ENCODE measurements at regions not wholly inside any gene's neighbourhood (a gene's known extent, or its start where the extent isn't known, plus 50 kb on each side); places are given as distances from the start of the nearest gene placed in this dataset.

DNA sequence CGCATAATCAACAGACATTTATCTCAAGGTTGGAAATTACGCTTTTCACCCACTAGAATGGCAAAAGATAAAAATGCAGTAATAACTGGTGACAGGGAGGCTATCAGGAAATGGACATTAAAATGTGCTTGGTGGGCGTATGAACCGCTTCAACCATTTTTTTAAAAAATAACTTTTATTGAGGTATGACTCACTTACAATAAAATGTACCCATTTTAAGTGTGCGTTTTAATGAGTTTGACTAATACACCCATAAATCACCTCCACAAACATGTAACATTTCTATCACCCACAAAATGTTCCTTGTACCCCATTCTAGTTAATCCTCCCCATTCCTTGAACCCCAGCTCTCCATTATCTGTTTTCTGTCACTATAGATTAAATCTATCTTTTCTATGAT is 96.8 kb downstream of the IYD start:
- H3K79me1 ChIP-seq (ENCODE audit: low read depth, low read length): no peaks in the 10 kb centered on the region
- H2BK12ac ChIP-seq (ENCODE audit: low read depth, low read length): no peak overlapping the region
- no peak overlapping the region for H2BK120ac ChIP-seq (replicated peaks; ENCODE audit: low read depth, low read length)
- H3K4me2 ChIP-seq (ENCODE audit: insufficient read depth in 1 of 2, low read depth in 2 of 2, low read length in 2 of 2): no peak overlapping the region
- POLR2A ChIA-PET (ENCODE audit: partially characterized antibody): no interaction called here
- H3K9ac ChIP-seq (replicated peaks in 1 of 4; ENCODE audit: extremely low read depth in 1 of 4, low read depth in 3 of 4, low read length in 3 of 4): no peak overlapping the region
- no peaks in the 10 kb centered on the region for H3K36me3 ChIP-seq (ENCODE audit: control insufficient read depth in 2 of 4, insufficient read depth in 4 of 4, low read length in 3 of 4)
- no peak overlapping the region for H3K4me3 ChIP-seq (ENCODE audit: extremely low read depth in 1 of 4, insufficient read depth in 2 of 4, low read depth in 3 of 4, low read length in 4 of 4)
- H2BK20ac ChIP-seq (ENCODE audit: low read length): no peak overlapping the region
- no peaks in the 10 kb centered on the region for H4K20me1 ChIP-seq (replicated peaks in 1 of 2; ENCODE audit: control insufficient read depth in 1 of 2, insufficient read depth in 2 of 2, low read length in 2 of 2)
- H3K9me3 ChIP-seq (ENCODE audit: insufficient read depth in 2 of 2, low read depth in 1 of 2, low read length in 1 of 2): no peaks in the 10 kb centered on the region
- no peak overlapping the region for H3K4ac ChIP-seq (replicated peaks; ENCODE audit: insufficient read length, low read depth, low read length)
- H3K23ac ChIP-seq (ENCODE audit: insufficient read length): no peak overlapping the region
- no peak overlapping the region for H3K18ac ChIP-seq (ENCODE audit: extremely low read depth, low read length)
- CTCF ChIA-PET (ENCODE audit: partially characterized antibody): interaction anchor here (0.6 to 1.2 kb wide), 5 partner anchors 11 to 330 kb away, joined by 3 read pairs; no protein-coding TSS in a partner anchor
- H2AK5ac ChIP-seq (ENCODE audit: low read depth, low read length): no peak overlapping the region
- H3K79me2 ChIP-seq (ENCODE audit: control insufficient read depth in 1 of 2, insufficient read depth in 2 of 2, low read length in 2 of 2): no peaks in the 10 kb centered on the region
- H2BK5ac ChIP-seq (ENCODE audit: low read depth, low read length): no peak overlapping the region
- H3K14ac ChIP-seq (ENCODE audit: insufficient read length): no peak overlapping the region
- no peak overlapping the region for H2BK15ac ChIP-seq (ENCODE audit: low read length)
- no peak overlapping the region for H3K56ac ChIP-seq (replicated peaks; ENCODE audit: insufficient read length, low read depth, low read length)
- no peak overlapping the region for H3K27ac ChIP-seq (ENCODE audit: low read depth, low read length)
- no peak for FAIRE-seq
- DNase-seq (ENCODE audit: low read depth in 1 of 2, low spot score in 2 of 2): no peak
- no peaks in the 10 kb centered on the region for H3K23me2 ChIP-seq (ENCODE audit: low read depth, low read length)
- H2AFZ ChIP-seq (ENCODE audit: low read length): no peak overlapping the region
- no peak overlapping the region for H4K91ac ChIP-seq (replicated peaks; ENCODE audit: insufficient read length, low read length)
- no peak overlapping the region for H4K8ac ChIP-seq (ENCODE audit: extremely low read depth, insufficient read depth, low read length)
- no peak overlapping the region for H4K5ac ChIP-seq (ENCODE audit: insufficient read length, low read depth, low read length)
- TF ChIP-seq RNF2 (IDR thresholded peaks at IDR 0.05; ENCODE audit: borderline replicate concordance, low read depth, low read length, missing control alignments, poor library complexity, severe bottlenecking) (no peak), SP2 (IDR thresholded peaks at IDR 0.05; ENCODE audit: low read length) (no peak)
- WGBS, 2 experiments (ENCODE audit: extremely low coverage in 1 of 2, insufficient coverage in 1 of 2, insufficient read length in 1 of 2, insufficient replicate concordance in 2 of 2, low coverage in 1 of 2, low lambda C conversion rate in 2 of 2, missing lambda C conversion rate in 1 of 2): 88% methylated on average over 5 of the region's 5 CpGs; no CpG with 5 or more reads in 1 of the 2 experiments
- no peaks in the 10 kb centered on the region for H3K4me1 ChIP-seq (replicated peaks in 1 of 4; ENCODE audit: control insufficient read depth in 3 of 4, insufficient read depth in 4 of 4, low read length in 3 of 4)
- no peaks in the 10 kb centered on the region for H3K27me3 ChIP-seq (replicated peaks in 1 of 4; ENCODE audit: control insufficient read depth in 3 of 4, extremely low read depth in 1 of 4, insufficient read depth in 3 of 4, low read length in 3 of 4)

All from H1 (cell line).